Sigmoid colon (tissue), 4 donors: ENCODE measurements at regions not wholly inside any gene's neighbourhood (a gene's known extent, or its start where the extent isn't known, plus 50 kb on each side); places are given as distances from the start of the nearest gene placed in this dataset.

Experiments
- POLR2AphosphoS5 ChIP-seq, 4 donors: sonication (generic); formaldehyde crosslinking; IDR thresholded peaks; one replicate each; pipeline ENCODE4 v1.6.1; 2017; ENCODE audit warnings: antibody characterized with exemption in 4 of 4
- TF ChIP-seq, protein P1 (sequence below), 4 experiments: fragments of 450-650 bp in 3 of 4; fragments of 200-600 bp in 1 of 4; IDR thresholded peaks; one replicate each; pipeline ENCODE4 v1.5.1; 2016 to 2019; ENCODE audit warnings: antibody characterized with exemption in 4 of 4, mild to moderate bottlenecking in 3 of 4, moderate library complexity in 2 of 4

DNA sequence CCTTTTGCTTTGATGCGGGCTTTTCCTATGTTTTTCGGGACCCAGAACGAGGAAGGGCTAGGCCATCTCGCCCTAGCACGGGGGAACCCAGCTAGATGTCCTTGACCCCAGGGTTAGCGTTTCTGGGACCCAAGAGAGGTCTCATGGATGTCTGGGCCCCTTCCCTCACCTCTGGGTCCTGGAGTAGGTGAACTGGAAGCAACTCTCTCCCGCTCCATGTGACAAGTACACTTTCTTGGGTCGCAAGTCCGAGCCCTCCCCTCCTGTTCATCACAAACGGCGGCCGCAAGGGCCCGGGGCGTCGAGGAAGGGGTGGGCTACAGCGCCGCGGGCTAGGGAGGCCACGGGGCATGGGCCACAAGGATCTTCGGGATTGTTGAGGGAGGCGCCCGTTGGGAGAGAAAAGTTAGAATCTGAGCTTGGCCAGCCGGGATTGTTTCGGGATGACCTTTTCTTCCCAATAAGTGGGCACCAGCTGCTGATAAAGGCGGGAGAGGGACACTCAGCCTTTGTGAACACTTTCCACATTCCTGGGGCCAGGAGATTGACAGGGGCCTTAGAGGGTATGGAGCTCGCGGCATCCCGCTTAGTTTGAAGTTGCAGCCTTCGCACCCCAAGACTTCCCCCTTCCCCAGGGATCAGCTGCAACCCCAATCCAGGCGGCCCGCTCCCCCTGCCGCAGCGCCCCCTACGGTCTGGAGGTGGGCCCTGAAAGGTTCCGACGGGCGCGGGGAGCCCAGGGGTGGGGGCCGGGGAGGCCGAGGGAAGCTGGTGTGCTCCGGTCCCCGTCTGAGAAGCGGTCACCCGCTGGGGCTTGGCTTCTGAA, 136.9 kb upstream of the ZIC3 start:
- TF ChIP-seq, protein P1, sequence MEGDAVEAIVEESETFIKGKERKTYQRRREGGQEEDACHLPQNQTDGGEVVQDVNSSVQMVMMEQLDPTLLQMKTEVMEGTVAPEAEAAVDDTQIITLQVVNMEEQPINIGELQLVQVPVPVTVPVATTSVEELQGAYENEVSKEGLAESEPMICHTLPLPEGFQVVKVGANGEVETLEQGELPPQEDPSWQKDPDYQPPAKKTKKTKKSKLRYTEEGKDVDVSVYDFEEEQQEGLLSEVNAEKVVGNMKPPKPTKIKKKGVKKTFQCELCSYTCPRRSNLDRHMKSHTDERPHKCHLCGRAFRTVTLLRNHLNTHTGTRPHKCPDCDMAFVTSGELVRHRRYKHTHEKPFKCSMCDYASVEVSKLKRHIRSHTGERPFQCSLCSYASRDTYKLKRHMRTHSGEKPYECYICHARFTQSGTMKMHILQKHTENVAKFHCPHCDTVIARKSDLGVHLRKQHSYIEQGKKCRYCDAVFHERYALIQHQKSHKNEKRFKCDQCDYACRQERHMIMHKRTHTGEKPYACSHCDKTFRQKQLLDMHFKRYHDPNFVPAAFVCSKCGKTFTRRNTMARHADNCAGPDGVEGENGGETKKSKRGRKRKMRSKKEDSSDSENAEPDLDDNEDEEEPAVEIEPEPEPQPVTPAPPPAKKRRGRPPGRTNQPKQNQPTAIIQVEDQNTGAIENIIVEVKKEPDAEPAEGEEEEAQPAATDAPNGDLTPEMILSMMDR (IDR thresholded peaks at IDR 0.05) = no peak
- TF ChIP-seq POLR2AphosphoS5 (IDR thresholded peaks at IDR 0.05) = no peak
